GM21360 (cell line): ENCODE measurements at regions not wholly inside any gene's neighbourhood (a gene's known extent, or its start where the extent isn't known, plus 50 kb on each side); places are given as distances from the start of the nearest gene placed in this dataset.

ENCODE experiments used
- ATAC-seq: cut with Tn5 transposase; IDR thresholded peaks from one replicate; pipeline ENCODE4 v1.9.1; 2021; ENCODE audit warnings: mild to moderate bottlenecking, moderate library complexity; ENCODE audit not compliant: unreplicated experiment

DNA sequence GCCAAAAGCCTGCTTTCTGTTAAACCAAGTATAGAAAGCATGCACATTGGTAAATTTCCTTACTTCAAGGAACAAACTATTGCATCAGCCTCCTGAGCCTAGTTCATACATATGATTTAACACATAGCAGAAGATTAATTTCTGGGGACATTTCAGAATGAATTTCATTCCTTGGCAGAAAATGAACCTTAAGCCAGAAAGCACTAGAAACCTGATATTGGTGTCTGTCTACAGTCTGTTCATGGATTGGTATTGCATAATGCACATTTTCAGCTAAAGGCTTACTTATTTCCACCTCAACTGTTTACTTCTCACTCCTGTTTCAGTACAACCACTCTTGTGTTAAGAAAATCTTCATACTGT lies 1471.8 kb upstream of the NUDT12 start:
- ATAC-seq = no peak

- ATAC-seq = no peak
Observed at GRCh38 chr5:105033637-105034400, 1471.2 kb upstream of the NUDT12 start.

DNA sequence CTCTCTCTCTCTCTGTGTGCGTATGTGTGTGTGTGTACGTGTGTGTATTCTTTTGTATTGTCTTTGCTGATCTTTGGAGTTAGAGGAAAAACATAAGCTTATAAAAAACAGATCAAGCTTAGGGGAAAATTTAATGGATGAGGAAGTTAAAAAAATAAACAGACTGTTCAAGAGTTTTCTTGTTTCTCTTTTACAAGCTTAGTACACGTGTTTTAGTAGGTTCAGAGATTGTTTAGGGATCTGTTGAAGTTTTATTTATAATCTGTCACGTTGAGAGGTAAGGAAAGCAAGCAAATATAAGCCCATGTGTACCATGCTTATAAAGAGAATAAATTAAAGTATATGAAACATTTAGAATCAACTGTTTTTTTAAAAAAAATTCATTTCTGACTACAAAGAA lies 1470.3 kb upstream of the NUDT12 start:
- ATAC-seq = no peak

DNA sequence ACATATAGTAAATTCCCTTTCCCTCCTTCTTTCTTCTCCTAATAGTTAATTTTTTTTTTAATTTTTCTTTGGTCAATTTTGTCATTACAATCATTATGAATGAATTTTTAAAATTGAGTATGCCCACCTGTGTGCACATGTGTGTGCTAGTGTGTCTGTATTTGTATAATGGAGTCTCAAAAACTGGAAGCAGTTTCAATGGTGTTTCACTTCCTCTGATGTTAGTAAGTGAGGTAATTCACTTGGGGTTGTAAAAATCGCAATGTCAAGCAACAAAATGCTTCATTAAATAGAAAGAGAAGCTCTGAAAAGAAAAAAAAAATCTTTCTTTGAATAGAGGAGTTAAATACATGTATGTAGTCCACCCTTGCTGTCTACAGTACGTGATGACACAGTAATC lies 1467.6 kb upstream of the NUDT12 start:
- no peak for ATAC-seq

- no peak for ATAC-seq
Observed at GRCh38 chr5:105015098-105015497, 1452.5 kb upstream of the NUDT12 start.

DNA sequence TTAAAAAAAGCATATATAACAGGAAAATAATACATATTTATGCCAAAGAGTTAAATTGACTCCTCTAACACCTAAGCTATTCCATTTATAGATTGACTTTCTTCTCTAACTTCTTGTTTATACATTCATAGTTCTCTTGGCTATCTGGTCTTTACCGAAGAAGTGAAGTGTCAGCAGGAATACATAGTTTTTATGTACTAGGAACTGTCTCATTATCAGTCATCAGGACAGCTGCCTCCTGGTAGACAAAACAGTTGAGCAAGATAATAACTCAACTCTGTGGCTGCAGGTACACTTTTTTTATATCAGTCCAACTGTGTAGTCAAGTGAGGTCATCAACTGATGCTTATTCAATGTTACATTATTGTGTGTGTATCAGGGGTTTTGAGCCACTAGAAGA lies 1436.0 kb upstream of the NUDT12 start:
- no peak for ATAC-seq

GRCh38 chr5:104998169-104998568 lies 1435.6 kb upstream of the NUDT12 start:
- no peak for ATAC-seq

DNA sequence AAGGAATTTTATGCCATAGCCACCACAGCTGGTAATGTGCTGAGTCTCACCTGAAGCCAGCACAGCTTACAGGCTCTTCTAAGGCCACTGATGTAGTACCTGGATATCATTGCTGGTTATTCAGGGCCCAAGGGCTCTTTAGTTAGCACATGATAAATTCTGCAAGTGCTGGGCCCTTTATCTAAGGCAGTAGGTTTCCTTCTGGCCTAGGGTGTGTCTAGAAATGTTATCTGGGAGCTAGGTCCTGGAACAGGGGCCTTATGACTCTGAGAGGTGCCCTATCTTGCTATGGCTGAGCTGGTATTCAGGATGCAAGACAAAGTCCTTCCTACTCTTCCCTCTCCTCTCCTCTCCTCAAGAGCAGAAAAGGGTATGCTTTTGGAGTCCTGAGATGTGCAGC lies 1424.5 kb upstream of the NUDT12 start:
- no peak for ATAC-seq

DNA sequence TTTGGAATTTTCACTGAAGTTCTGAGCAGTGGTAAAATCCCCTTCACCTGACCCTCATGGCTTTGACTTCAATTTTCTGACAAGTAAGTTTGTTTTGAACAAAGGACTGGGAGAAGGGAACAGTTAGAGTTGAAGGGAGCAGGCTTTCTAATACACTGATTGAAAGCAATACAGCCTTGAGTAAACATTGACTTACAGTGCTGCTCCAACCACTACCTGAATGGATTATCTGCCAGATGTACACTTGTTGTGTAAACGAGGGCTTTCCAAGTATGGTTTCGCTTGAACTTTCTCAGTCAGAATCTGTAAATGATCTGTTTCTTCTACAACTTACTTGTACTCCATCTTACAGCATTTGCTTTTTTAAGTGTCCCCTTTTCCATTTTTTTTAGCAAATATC lies 1414.9 kb upstream of the NUDT12 start:
- no peak for ATAC-seq

DNA sequence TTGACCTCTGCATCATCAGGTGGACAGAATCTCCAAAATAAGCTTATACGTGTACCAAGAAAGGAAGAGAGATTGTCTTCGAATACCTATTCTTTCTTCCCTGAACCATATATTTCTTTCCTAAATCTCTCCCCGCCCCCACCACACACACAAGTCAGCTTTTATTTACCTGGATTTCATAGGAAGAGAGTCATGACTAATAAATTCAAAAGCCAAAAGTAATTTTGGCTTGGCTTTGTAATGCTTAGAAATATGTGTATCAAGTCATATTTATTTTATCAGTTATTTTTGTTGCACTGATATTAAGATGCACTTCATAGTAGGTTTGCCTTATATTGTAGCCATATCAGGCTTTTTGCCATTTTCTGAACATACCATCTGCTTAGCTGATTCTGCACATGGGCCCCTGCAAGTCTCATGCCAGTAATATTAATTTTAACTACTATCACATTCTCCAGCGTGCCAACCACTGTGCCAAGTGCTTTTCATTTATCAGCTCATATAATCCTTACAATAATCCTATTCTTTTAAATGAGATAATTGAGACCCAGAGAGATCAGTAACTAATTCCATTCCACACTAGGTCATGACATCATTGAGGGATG lies 1405.3 kb upstream of the NUDT12 start:
- ATAC-seq = no peak

GRCh38 chr5:104965006-104965405 lies 1402.4 kb upstream of the NUDT12 start:
- ATAC-seq = no peak

GRCh38 chr5:104955479-104955878 lies 1392.9 kb upstream of the NUDT12 start:
- no peak for ATAC-seq

- no peak for ATAC-seq
Observed at GRCh38 chr5:104952876-104953275, 1390.3 kb upstream of the NUDT12 start.

DNA sequence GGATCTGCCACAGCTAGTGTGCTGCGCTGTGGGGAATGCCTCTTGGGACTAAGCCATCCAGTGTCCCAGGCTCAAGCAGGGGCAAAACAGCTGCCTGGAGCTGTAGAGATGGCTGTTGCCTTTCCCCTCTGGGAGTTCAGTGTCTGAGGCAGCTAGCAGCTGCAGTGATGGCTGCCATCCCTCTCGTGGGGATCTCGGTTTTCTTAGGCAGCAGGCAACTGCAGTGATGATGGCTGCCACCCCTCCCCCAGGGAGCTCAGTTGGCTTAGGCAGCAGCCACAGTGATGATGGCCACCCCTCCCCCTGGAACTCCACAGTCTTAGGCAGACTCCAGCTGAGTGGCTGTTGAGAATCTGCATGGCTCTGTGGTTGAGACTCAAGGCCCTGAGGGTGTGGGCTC lies 1389.2 kb upstream of the NUDT12 start:
- no peak for ATAC-seq

DNA sequence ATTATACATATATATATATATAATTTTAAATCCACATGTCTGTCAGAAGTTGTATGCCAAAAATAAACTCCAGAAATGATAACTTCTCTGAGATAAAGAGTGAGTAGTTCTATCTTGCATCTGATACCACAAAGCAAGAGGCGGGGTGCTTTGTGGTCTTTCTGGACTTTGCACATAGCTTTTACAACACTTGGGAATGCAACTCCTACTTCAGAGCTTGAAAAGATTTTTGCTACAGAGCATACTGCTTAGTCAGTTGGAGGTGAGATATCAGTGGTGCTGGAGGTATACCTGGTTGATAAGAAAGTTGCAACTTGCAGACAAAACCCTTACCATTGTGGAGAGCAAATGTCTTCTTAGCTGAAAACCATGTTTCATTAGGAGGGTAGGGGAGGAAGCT lies 1384.5 kb upstream of the NUDT12 start:
- no peak for ATAC-seq

DNA sequence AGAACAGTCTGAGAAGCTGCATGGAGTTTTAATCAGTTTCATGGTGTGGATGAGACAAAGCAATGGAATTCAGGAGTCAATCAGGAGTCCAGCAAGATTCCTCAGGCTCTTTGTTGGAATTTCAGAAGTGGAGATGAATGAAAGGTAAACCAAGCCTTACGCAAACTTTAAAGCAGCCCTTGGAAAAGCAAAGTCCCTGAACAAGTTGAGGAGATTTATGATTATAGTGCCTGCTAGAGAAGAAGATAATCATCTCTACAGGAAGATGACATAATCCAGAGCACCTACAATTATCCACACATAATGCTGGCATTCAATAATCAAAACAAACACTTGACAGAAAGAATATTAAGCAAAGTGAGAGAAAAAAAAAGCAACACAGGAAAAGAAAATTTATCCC lies 1380.1 kb upstream of the NUDT12 start:
- ATAC-seq = no peak

- ATAC-seq = no peak
Observed at GRCh38 chr5:104941030-104941645, 1378.5 kb upstream of the NUDT12 start.

DNA sequence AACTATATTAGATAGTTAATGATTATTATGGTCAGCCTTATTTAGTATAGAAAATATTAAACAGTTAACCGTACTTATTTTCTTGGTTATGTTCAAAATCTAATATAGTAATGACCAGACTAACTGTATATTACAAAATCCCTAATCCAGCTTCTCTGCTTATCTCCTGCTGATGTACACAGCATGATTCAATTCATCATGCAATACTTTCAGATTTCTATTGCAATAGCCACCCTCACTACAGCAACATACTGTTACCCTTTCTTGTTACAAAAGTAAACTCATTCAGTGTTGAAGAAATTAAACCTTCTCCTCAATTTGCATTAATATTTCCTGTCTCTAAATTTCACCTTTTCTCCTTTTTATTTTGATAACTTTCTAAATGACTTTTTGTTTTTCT lies 1375.0 kb upstream of the NUDT12 start:
- ATAC-seq = no peak

GRCh38 chr5:104932431-104932830 lies 1369.8 kb upstream of the NUDT12 start:
- ATAC-seq = no peak

- no peak for ATAC-seq
Observed at GRCh38 chr5:104928906-104929520, 1366.4 kb upstream of the NUDT12 start.

DNA sequence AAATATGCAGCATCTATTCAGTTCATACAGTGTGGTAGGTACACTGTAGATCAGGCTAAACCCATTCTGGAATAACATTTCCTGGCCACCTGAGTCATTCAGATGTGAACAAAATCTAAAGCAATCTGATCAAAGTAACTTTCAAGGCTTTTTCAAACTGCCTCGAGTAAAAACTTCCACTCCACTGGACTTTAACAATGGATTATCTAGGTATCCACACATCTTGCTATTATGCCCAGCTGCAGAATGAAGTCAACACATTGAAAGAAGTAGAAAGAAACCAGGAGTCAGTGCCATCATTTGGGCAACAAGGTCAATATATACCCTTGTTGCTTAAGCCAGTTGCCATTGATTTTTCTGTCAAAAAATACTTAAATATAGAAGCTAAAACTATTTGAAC lies 1352.6 kb upstream of the NUDT12 start:
- ATAC-seq = no peak

DNA sequence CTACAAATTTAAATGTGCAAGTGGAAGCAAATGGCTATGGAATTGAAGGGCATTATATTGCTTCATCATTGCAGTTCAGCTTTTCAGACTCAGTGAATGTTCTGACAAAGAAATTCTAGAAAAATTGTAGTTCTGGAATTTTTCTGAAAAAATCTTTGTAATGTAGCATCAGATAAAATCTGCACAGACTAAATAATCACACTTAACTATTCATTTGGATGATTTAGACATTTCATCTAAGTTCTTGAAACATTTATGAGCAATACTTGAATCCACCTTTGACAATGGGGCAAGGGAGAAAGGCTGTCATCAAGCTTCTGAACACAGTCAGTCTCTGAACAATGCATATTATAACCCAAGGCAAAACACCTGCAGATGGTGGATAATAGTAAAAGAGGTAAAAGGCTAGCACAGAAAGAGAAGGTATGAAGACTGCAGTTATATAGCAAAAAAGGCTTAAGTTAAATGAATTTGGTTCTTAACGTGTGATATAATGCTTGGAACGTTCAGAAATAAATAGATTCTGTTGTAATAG lies 1352.0 kb upstream of the NUDT12 start:
- ATAC-seq = no peak
